ENCODE measurements at regions not wholly inside any gene's neighbourhood (a gene's known extent, or its start where the extent isn't known, plus 50 kb on each side); places are given as distances from the start of the nearest gene placed in this dataset.

DNA sequence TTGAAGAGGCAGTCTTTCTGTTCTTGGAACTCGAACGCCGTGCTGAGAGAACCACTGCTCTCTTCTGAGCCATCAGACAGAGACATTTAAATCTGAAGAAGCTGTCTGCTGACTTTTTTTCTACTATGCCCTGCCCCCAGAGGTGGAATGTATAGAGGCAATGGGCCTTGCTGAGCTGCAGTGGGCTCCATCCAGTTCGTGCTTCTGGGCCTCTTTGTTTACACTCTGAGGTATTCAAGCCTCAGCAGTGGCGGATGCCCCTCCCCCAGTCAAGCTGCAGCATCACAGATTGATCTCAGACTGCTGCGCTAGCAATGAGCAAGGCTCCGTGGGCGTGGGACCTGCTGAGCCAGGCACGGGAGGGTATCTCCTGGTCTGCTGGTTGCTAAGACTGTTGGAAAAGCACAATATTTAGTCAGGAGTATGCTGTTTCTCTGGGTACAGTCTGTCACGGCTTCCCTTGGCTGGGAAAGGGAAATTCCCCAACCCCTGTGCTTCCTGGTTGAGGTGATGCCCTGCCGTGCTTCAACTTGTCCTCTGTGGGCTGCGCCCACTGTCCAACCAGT, 526.8 kb downstream of the CD109 start:
- in situ Hi-C loops (cut with HindIII; ENCODE audit: low sequenced_read_pairs), result no loop called here
- no peak overlapping the region for H3K4me3 ChIP-seq (ENCODE audit: low read depth, low read length)
- peak; percentile 57 for DNase-seq (ENCODE audit: low read depth, low spot score)
- TF ChIP-seq, protein P1, sequence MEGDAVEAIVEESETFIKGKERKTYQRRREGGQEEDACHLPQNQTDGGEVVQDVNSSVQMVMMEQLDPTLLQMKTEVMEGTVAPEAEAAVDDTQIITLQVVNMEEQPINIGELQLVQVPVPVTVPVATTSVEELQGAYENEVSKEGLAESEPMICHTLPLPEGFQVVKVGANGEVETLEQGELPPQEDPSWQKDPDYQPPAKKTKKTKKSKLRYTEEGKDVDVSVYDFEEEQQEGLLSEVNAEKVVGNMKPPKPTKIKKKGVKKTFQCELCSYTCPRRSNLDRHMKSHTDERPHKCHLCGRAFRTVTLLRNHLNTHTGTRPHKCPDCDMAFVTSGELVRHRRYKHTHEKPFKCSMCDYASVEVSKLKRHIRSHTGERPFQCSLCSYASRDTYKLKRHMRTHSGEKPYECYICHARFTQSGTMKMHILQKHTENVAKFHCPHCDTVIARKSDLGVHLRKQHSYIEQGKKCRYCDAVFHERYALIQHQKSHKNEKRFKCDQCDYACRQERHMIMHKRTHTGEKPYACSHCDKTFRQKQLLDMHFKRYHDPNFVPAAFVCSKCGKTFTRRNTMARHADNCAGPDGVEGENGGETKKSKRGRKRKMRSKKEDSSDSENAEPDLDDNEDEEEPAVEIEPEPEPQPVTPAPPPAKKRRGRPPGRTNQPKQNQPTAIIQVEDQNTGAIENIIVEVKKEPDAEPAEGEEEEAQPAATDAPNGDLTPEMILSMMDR (IDR thresholded peaks at IDR 0.05; ENCODE audit: low read depth, low read length), result no peak

DNA sequence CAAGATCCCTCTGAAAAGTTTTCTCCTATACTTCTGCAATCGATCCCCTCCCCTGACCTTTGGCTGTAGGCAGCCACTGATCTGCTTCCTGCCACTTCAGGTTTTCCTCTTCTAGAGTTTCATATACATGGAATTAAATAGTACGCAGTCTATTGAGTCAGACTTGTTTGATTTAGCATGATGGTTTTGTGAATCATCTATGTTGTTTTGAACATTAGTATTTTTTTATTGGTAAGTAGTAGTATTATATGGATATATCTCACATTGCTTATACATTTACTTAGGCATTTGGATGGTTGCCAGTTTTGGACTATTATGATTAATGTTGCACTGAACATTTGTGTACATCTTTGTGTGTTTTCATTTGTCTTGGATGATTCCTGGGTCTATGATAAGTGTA, 518.0 kb downstream of the CD109 start:
- in situ Hi-C loops (cut with HindIII; ENCODE audit: low sequenced_read_pairs), result no loop called here
- TF ChIP-seq, protein P1 (IDR thresholded peaks at IDR 0.05; ENCODE audit: low read depth, low read length), result no peak
- no peak for DNase-seq (ENCODE audit: low read depth, low spot score)
- no peak overlapping the region for H3K4me3 ChIP-seq (ENCODE audit: low read depth, low read length)

DNA sequence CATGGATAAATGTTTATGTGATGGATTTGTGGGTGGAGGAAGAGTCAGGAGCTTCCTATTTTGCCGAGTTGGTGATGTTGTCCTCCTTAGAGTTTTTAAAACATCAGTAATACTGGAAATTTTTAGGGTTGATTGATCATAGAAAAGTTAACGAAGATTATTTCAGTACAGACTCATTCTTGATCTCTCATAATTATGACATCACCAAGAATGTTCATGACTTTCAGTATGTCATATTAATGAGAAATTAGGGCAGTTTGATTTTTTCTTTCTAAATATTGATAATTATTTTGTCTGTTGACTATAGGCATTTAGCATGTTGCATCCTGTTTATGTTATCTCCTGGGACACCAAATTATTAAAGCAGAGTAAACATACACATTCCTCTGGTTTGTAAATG, 512.2 kb downstream of the CD109 start:
- H3K4me3 ChIP-seq (ENCODE audit: low read depth, low read length), result no peak overlapping the region
- DNase-seq (ENCODE audit: low read depth, low spot score), result no peak
- TF ChIP-seq, protein P1 (IDR thresholded peaks at IDR 0.05; ENCODE audit: low read depth, low read length), result no peak
- in situ Hi-C loops (cut with HindIII; ENCODE audit: low sequenced_read_pairs), result no loop called here

DNA sequence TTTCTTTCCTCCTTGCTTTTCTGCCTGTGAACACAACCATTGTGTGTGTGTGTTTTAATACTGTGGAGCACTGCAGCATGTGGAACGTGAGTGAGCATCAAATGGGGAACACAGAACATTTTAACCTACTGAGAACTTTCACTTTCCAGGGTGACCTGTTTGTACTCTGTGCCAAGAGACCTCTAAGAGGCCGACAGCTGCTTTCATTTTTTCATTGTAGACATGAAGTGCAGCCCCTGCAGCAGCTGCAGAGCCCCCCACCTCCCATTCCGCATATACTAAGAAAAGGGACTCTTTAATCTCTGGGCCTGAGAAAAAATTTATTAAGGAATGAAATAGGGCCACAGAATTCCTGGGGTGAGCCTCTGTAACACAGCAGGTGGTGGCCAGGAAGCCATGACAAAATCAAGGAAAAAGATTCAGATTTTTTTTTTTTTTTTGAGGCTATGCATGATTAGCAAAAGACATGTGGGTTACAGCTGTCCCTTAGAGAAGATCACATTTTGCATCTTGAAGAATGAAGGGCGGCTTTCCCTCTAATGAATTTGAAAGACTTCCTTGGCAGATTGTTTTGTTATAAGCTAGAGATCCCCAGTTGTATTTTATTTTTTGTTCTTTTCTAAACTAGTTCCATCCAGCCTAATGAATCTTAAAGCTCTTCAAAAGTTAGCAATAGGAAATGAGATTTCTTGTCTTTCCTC, 503.4 kb downstream of the CD109 start:
- TF ChIP-seq, protein P1 (IDR thresholded peaks at IDR 0.05; ENCODE audit: low read depth, low read length), result no peak
- in situ Hi-C loops (cut with HindIII; ENCODE audit: low sequenced_read_pairs), result no loop called here
- DNase-seq (ENCODE audit: low read depth, low spot score), result no peak
- no peak overlapping the region for H3K4me3 ChIP-seq (ENCODE audit: low read depth, low read length)

DNA sequence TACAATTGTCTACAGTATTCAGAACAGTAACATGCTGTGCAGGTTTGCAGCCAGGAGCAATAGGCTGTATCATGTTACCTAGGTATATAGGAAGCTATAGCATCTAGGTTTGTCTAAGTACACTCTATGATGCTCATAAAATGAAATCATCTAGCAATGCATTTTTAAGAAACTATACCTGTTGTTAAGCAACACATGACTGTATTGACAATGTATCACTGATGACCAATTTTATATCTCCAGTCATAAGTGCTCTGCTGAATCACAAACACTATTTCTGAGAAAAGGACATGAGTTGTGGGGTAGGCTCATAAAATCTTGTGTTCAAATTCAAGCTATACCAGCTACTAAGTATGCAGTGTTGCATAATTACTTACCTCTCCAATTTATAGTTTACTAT, 501.3 kb downstream of the CD109 start:
- in situ Hi-C loops (cut with HindIII; ENCODE audit: low sequenced_read_pairs), result no loop called here
- no peak overlapping the region for H3K4me3 ChIP-seq (ENCODE audit: low read depth, low read length)
- TF ChIP-seq, protein P1 (IDR thresholded peaks at IDR 0.05; ENCODE audit: low read depth, low read length), result no peak
- no peak for DNase-seq (ENCODE audit: low read depth, low spot score)

DNA sequence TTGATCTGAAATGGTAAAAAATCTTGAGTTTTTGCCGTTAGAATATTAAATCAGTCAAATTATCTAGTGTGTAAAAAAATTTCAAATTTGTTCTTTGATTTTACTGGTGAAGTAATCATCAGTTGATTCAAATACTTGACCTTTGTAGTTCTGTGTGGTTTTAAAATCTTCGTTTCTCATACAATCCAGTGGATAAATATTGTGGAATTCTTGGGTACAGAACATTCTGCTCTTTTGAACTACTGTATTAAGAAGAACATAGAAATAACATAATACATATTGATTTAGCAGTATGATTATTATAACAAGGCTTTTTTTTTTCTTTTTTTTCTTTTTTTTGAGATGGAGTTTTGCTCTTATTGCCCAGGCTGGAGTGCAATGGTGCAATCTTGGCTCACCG, 491.8 kb downstream of the CD109 start:
- TF ChIP-seq, protein P1 (IDR thresholded peaks at IDR 0.05; ENCODE audit: low read depth, low read length), result no peak
- no peak overlapping the region for H3K4me3 ChIP-seq (ENCODE audit: low read depth, low read length)
- DNase-seq (ENCODE audit: low read depth, low spot score), result no peak
- in situ Hi-C loops (cut with HindIII; ENCODE audit: low sequenced_read_pairs), result no loop called here

Data from astrocyte of the spinal cord (primary cell).